Endothelial cell of umbilical vein (primary cell): ENCODE measurements at regions not wholly inside any gene's neighbourhood (a gene's known extent, or its start where the extent isn't known, plus 50 kb on each side); places are given as distances from the start of the nearest gene placed in this dataset.

ENCODE experiments used
- MAX ChIP-seq: IDR thresholded peaks from 2 replicates; pipeline ENCODE4 v1.6.1; 2011; ENCODE audit not compliant: insufficient read depth, insufficient read length
- POLR2A ChIP-seq: IDR thresholded peaks from 2 replicates; pipeline ENCODE4 v1.6.1; 2012; ENCODE audit warnings: low read depth, mild to moderate bottlenecking, control low read depth, low read length

GRCh38 chr2:103809415-103809814 lies 1044.5 kb upstream of the POU3F3 start:
- TF ChIP-seq MAX: no peak
- TF ChIP-seq POLR2A: no peak
